Stimulated activated CD8-positive, alpha-beta memory T cell treated with anti-CD3 and anti-CD28 coated beads, Interleukin-12 subunit alpha, Interleukin-12 subunit beta, amount 100 ng/mL, for 24 hours (primary cell): ENCODE measurements at regions not wholly inside any gene's neighbourhood (a gene's known extent, or its start where the extent isn't known, plus 50 kb on each side); places are given as distances from the start of the nearest gene placed in this dataset.
"Not testable (repeated sequence)": the region's sequence is repeated elsewhere in the genome, so short reads cannot be mapped to it uniquely, and the experiment has no call there.

Experiments
- DNase-seq: peaks from one replicate; pipeline ENCODE4 v3.0.0-alpha.2; 2020; ENCODE audit errors: extremely low read depth

DNA sequence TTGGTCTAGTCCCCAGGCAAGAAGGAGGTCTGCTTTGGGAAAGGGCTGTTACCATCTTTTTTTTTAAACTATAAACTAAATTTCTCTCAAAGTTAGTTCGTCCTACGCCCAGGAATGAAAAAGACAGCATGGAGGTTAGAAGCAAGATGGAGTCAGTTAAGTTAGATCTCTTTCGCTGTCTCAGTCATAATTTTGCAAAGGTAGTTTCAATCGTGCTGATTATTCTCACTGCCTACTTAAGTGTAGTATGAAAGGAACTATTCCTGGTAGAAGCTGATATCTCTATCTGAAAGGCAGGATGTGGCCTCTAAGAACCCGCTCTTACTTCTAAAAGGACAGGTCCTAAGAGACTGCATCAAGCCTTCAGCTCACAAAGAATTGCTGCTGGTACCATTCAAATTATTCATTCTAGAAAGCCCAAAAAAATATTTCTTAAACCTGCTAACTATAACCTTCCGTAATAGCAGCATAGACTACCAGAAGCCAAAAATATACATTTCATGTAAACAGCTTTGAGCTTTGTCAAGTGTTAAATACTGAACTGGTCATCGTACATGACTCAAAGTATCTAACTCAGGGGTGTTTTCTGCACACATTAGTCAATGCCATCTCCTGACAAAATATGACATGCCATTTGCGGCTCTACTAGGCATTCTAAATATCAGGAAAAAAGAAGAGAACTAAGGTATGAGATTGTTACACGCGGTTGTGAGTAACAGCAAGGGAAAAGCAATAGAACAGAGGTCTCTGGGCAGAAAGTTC, 96.0 kb upstream of the CCDC80 start:
- no peak for DNase-seq

DNA sequence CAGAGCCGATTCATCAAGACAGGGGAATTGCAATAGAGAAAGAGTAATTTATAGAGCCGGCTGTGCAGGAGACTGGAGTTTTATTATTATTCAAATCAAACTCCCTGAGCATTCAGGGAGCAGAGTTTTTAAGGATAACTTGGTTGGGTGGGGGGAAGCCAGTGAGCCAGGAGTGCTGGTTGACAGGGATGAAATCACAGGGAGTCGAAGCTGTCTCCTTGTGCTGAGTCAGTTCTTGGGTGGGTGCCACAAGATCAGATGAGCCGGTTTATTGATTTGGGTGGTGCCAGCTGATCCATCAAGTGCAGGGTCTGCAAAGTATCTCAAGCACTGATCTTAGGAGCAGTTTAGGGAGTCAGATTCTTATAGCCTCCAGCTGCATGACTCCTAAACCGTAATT, 95.4 kb upstream of the CCDC80 start:
- no peak for DNase-seq

DNA sequence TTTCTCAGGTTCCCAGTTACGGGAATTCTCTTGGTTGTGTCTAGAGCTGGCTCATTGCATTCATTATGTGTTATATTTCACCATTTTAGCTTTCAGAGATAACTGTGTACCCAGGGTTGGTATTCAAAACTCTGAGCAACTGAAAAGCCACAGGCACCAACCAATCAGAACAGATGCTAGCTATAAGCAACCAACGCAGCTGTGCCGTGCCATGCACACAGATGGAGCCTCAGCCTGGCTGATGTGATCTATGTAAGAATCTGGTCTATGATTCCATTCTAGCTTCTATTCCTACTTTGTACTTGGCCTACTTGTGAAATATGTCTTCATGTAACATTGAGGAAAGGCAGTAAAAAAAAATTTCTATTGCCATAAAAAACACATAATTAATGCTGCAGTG, 95.0 kb upstream of the CCDC80 start:
- no peak for DNase-seq

DNA sequence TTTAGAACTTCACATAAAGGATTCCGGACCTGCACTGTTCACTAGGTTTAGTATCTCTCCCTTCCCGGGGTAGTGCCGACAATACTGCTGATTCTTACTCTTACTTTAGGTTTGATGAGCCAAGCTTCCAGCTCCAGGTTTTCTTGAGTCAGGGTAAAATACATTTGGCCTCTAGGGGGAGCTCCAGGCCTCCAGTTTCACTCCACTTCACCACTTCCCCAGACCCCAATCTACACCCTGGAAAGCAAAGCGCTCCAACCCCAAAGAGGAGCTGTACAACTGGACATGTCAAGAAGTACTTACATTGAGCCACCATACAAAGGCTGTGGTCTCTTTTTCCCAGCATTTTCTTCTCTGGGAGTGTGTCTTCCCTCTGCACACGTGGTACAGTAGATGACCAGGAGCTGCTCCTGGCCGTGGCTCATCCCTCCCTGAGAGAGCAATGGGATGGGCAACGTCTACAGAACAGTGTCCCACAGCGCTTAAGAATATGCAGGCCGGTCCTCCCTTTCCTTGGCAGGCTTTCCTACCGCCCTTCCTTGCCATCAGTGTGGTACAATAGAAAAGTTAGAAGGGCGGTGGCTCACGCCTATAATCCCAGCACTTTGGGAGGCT, 93.9 kb upstream of the CCDC80 start:
- DNase-seq = peak; percentile 15

DNA sequence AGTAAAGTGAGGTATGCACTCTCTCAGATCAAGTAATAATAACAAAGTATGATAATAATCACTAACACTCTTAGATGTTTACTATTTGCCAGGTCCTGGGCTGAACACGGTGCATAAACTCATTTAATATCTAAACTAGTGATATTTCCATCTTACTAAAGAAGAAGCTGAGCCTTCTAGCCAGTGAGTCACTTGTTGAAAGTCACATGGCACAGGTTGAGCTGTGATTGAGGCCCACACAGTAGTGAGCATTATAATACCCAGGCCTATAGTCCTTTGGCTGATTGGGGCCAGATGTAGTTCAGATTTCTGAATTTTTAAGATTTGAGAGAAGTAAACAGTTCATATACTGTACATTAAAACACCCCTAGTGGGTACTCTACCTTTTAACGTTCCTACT, 93.2 kb upstream of the CCDC80 start:
- DNase-seq = no peak

DNA sequence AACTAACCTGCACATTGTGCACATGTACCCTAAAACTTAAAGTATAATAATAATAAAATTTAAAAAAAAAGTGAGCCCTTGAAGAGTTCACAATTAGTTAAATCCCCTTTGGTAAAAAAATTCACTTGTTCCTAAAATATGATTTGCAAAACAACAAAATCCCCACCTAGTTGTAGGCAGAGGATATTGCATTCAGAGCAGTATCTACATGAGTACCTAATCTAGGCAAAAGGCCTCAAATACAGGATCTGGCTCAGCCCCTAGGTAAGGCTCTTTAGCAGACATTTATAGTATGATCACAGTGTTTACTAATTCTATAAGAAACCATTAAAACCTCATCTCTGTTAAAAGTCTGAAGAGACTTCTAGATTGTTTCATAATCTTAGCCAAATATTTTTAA, 89.3 kb upstream of the CCDC80 start:
- no peak for DNase-seq

DNA sequence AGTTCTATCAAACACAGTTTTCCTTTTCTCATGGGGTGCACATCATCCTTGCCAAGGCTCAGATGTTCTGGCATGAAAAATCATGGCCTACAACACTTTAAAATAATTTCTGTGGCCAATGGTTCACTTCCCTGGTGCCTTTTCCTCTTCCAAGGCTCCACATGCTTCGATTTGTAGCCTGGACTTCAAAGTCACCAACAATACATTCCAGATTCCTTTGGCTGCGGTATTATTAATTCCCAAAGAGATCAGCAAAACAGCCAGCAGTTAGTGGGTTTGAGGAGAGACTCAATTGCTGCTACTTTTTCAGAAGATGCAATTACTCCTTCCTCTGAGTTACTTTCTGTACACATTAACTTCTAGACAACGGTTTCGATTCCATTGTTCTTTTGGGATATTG, 80.3 kb upstream of the CCDC80 start:
- DNase-seq = no peak

DNA sequence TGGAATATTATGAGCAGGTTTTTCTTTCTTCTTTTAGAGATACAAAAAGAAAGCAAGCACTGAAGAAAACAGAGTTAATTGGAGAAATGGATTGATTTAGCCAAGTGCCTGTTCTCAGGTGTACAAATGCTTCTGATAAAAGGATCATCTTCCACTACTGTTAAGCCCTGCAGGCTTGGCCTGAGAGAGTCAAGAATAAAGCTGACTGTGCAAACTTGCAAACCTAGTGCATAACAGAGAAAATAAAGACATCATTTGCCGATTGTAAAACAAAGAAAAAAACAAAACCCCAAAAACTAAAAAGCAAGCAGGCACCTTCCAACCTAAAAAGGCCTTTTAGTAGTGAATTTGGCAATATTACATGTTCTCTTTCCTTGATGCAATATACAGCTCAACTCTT, 78.0 kb upstream of the CCDC80 start:
- no peak for DNase-seq

DNA sequence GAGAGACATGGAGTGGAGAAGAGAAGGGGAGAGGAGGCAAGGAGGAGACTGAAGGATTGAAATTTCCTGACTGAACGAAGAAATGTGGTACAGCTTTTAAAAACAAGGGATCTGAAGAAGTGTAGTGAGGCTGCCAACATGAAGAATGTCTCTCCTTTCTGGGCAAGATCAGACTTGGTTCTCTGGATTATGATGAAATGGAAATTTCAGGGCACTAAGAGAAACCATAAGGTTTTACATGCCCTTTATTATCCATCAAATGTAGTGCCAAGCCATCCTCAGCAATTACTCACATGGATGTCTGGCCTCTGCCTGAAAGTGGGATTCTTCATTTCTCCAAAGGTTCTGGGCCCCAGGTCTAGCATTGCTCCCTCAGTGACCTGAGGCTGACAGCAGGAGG, 77.6 kb upstream of the CCDC80 start:
- DNase-seq = no peak

DNA sequence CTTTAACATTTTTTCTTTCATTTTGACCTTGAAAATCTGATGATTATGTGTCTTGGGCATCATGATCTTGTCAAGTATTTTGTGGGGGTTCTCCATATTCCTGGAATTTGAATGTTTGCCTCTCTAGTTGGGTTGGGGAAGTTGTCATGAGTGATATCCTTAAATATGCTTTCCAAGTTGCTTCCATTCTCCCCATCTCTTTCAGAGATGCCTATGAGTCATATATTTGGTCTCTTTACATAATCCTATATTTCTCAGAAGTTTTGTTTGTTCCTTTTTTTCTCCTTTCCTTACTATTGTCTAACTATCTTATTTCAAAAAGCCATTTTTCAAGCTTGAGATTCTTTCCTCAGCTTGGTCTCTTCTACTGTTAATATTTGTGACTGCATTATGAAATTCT, 69.0 kb upstream of the CCDC80 start:
- DNase-seq = no peak

DNA sequence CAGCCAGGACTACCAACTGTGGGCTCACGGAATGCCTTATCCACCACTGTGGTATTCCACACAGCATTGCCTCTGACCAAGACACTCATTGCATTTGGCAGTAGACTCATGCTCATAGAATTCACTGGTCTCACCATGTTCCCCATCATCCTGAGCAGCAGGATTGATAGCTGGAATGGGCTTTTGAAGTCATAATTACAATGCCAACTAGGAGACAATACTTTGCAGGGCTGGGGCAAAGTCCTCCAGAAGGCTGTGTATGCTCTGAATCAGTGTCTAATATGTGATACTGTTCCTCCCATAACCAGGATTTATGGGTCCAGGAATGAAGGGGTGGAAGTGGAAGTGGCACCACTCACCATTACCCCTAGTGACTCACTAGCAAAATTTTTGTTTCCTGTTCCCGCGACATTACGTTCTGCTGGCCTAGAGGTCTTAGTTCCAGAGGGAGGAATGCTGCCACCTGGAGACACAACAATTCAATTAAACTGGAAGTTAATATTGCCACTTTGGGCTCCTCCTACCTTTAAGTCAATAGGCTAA, 58.6 kb upstream of the CCDC80 start:
- DNase-seq = no peak

DNA sequence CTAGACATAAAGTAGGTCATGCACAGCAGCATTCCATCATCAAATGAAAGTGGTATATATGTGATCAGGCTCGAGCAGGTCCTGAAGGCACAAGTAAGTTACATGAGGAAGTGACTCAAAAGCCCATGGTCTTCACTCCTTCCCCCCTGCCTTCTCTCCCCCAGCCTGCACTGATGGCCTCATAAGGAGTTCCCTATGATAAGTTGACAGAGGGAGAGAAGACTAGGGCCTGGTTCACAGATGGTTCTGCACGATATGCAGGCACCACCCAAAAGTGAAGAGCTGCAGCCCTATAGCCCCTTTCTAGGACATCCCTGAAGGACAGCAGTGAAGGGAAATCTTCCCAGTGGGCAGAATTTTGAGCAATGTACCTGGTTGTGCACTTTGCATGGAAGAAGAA, 57.5 kb upstream of the CCDC80 start:
- not testable (repeated sequence) for DNase-seq

DNA sequence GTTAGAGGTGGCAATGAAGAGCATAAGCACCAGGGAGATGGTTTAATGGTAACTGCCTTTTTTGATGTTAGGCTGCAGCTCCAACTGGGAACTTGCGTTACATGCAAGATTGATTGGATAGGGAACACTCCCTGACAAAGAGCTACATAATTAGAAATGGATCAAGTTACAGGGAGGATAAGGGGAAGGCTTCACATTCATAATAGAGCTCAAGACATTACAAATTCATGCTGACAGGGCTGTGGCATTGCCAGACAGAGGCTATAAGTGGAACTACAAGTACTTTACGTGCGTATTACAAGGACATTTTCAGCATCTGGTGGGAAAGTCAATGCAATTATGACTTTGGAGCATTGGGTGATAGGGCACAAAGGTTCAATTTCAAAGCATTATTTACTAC, 55.3 kb upstream of the CCDC80 start:
- DNase-seq = not testable (repeated sequence)

DNA sequence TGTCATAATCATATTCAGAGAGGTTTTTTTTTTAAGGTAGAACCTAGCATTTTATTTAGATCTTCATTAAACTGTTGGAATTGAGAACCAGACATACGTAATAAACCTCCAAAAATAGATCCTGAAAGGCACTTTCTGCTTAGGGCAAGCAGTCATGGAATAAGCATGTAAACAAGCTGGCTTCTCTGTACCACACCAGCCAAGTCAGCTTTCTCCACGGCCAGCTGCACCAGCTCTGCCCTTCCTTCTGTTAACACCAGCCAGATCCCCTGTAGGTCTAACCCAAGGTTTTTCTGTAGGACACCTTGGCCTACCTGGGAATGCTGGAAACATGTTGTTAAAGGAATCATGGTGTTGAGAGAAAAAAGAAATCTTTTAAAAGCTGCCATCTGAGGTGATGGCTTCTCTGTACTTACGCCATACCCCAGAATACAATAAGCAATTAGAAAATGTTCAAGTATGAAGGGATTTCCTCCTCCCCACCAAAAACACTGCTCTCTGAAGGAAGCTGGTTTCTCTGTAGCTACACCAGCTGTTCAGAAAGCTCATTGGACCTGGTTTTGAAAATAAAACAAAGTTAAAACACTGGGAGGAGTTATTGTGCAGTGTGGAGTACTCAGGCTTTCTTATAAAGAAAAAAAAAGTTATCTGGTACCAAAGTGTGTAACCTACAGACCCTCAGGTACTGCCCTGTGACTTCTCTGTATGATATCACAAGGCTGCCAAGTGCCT, 54.6 kb upstream of the CCDC80 start:
- DNase-seq = not testable (repeated sequence)

DNA sequence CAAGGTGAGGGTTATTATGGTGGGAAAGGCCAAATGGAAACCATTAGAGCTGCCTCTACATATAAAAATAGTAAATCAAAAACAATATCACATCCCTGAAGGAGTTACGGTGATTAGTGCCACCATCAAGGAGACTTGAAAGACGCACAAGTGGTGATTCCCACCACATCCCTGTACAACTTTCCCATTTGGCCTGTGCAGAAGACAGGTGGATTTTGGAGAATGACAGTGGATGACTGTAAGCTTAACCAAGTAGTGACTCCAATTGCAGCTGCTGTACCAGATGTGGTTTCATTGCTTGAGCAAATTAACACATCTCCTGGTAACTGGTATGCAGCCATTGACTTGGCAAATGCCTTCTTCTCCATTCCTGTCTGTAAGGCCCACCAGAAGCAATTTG, 54.0 kb upstream of the CCDC80 start:
- DNase-seq = not testable (repeated sequence)

DNA sequence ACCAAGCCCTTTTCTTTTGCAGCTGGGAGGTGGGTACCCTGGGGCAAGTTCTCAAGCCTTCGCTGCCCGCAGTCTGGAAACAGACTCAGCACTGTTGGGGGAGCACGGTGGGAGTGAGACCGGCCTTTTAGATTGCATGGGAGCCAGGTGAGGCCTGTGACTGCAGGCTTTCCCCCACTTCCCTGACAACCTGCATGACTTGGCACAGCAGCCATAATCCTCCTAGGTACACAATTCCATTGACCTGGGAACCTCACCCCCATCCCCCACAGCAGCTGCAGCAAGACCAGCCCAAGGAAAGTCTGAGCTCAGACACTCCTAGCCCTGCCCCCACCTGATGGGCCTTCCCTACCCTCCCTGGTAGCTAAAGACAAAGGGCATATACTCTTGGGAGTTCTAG, 52.2 kb upstream of the CCDC80 start:
- no peak for DNase-seq
